ENCODE measurements at regions not wholly inside any gene's neighbourhood (a gene's known extent, or its start where the extent isn't known, plus 50 kb on each side); places are given as distances from the start of the nearest gene placed in this dataset.

DNA sequence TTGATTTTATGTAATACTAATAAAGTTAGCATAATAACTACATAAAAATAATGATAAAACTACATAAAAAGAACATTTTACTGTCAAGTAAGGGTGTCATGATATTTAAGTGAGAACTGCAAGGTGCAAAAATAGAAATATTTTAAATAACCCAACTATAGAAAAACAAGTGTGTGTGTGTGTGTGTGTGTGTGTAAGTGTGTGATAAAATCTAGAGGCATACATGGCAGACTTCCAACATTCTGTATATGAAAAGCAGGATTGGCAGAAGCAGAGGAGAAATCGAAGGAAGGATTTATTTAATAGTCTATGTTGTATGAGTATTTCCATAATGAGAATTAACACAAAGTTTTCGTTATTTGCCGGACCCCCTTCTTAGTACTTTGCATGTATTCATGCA lies 334.1 kb downstream of the KCNJ2 start:
- TF ChIP-seq, protein P1, sequence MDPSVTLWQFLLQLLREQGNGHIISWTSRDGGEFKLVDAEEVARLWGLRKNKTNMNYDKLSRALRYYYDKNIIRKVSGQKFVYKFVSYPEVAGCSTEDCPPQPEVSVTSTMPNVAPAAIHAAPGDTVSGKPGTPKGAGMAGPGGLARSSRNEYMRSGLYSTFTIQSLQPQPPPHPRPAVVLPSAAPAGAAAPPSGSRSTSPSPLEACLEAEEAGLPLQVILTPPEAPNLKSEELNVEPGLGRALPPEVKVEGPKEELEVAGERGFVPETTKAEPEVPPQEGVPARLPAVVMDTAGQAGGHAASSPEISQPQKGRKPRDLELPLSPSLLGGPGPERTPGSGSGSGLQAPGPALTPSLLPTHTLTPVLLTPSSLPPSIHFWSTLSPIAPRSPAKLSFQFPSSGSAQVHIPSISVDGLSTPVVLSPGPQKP (IDR thresholded peaks at IDR 0.05; ENCODE audit: borderline replicate concordance, low read depth, low read length) = no peak
- TF ChIP-seq MXI1 (IDR thresholded peaks at IDR 0.05; ENCODE audit: borderline replicate concordance, low read depth, low read length) (no peak), SMC3 (IDR thresholded peaks at IDR 0.05; ENCODE audit: low read depth, low read length) (no peak), POLR2A (IDR thresholded peaks at IDR 0.05; ENCODE audit: low read depth, low read length) (no peak), RFX5 (IDR thresholded peaks at IDR 0.05; ENCODE audit: low read depth, low read length) (no peak), CEBPB (IDR thresholded peaks at IDR 0.05; ENCODE audit: low read depth, low read length) (no peak), FOS (IDR thresholded peaks at IDR 0.05; ENCODE audit: low read depth, low read length) (no peak), CHD1 (IDR thresholded peaks at IDR 0.05; ENCODE audit: low read depth, low read length) (no peak), RCOR1 (IDR thresholded peaks at IDR 0.05; ENCODE audit: insufficient replicate concordance, low read length) (no peak), NFE2L2 (IDR thresholded peaks at IDR 0.05; ENCODE audit: low read depth, low read length) (no peak), RAD21 (IDR thresholded peaks at IDR 0.05; ENCODE audit: low read length) (no peak), MAFK (IDR thresholded peaks at IDR 0.05; ENCODE audit: low read depth, low read length) (no peak), MAZ (IDR thresholded peaks at IDR 0.05; ENCODE audit: borderline replicate concordance, low read depth, low read length) (no peak), BHLHE40 (IDR thresholded peaks at IDR 0.05; ENCODE audit: low read depth, low read length) (no peak)
- TF ChIP-seq, protein P2, sequence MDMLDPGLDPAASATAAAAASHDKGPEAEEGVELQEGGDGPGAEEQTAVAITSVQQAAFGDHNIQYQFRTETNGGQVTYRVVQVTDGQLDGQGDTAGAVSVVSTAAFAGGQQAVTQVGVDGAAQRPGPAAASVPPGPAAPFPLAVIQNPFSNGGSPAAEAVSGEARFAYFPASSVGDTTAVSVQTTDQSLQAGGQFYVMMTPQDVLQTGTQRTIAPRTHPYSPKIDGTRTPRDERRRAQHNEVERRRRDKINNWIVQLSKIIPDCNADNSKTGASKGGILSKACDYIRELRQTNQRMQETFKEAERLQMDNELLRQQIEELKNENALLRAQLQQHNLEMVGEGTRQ (IDR thresholded peaks at IDR 0.05; ENCODE audit: low read depth, low read length) = no peak
- TF ChIP-seq, protein P3, sequence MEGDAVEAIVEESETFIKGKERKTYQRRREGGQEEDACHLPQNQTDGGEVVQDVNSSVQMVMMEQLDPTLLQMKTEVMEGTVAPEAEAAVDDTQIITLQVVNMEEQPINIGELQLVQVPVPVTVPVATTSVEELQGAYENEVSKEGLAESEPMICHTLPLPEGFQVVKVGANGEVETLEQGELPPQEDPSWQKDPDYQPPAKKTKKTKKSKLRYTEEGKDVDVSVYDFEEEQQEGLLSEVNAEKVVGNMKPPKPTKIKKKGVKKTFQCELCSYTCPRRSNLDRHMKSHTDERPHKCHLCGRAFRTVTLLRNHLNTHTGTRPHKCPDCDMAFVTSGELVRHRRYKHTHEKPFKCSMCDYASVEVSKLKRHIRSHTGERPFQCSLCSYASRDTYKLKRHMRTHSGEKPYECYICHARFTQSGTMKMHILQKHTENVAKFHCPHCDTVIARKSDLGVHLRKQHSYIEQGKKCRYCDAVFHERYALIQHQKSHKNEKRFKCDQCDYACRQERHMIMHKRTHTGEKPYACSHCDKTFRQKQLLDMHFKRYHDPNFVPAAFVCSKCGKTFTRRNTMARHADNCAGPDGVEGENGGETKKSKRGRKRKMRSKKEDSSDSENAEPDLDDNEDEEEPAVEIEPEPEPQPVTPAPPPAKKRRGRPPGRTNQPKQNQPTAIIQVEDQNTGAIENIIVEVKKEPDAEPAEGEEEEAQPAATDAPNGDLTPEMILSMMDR (conservative IDR thresholded peaks at IDR 0.05; ENCODE audit: low read depth, low read length) = no peak
- no TSS peak for BruUV-seq (replicated peaks)
- CTCF ChIA-PET = no interaction called here
- Histone ChIP-seq H4K20me1 (ENCODE audit: insufficient read depth, low read length) (no peaks in the 10 kb centered on the region), H4K5ac (ENCODE audit: low read depth, low read length) (no peak overlapping the region), H3K4me2 (ENCODE audit: low read depth, low read length) (no peak overlapping the region), H3K9ac (ENCODE audit: low read depth, low read length) (no peak overlapping the region), H3K23ac (ENCODE audit: low read depth, low read length) (no peak overlapping the region), H3K27me3 (ENCODE audit: control insufficient read depth, insufficient read depth, low read length) (no peaks in the 10 kb centered on the region), H3K4me1 (ENCODE audit: control insufficient read depth, insufficient read depth, low read length) (no peaks in the 10 kb centered on the region), H3K4me3 (ENCODE audit: insufficient read depth, low read depth, low read length) (no peak overlapping the region), H3K56ac (ENCODE audit: extremely low read depth, insufficient read depth, low read length) (no peak overlapping the region), H3K36me3 (ENCODE audit: control insufficient read depth, insufficient read depth, low read length) (no peaks in the 10 kb centered on the region), H3K79me1 (ENCODE audit: low read depth in 1 of 2, low read length in 2 of 2) (no peaks in the 10 kb centered on the region), H2BK20ac (ENCODE audit: low read depth, low read length) (no peak overlapping the region), H3K4ac (ENCODE audit: low read depth, low read length) (no peak overlapping the region), H2AFZ (replicated peaks; ENCODE audit: low read length, poor library complexity) (no peak overlapping the region), H2BK120ac (ENCODE audit: low read depth, low read length) (no peak overlapping the region), H3K9me1 (ENCODE audit: insufficient read depth, low read length) (no peaks in the 10 kb centered on the region), H4K8ac (ENCODE audit: low read depth in 2 of 2, low read length in 2 of 2) (no peak overlapping the region), H3K27ac (ENCODE audit: insufficient read depth, low read length) (no peak overlapping the region), H3K9me3 (ENCODE audit: control insufficient read depth, insufficient read depth, low read length) (no peaks in the 10 kb centered on the region), H4K91ac (ENCODE audit: insufficient read depth, low read depth, low read length) (no peak overlapping the region), H2AK9ac (replicated peaks; ENCODE audit: low read depth, low read length, poor library complexity) (no peak overlapping the region), H2AK5ac (ENCODE audit: low read depth, low read length) (no peak overlapping the region), H3K14ac (replicated peaks; ENCODE audit: low read depth, low read length) (no peak overlapping the region), H3K18ac (ENCODE audit: low read depth, low read length) (no peak overlapping the region), H2BK15ac (ENCODE audit: low read depth, low read length) (no peak overlapping the region), H2BK5ac (ENCODE audit: low read depth, low read length, poor library complexity, severe bottlenecking) (no peak overlapping the region)
- intact Hi-C loops (cut with micrococcal nuclease) (no loop called here), in situ Hi-C loops (cut with MboI; ENCODE audit: low sequenced_read_pairs) (no loop called here), dilution Hi-C loops (cut with HindIII; ENCODE audit: low sequenced_read_pairs, unreplicated experiment) (no loop called here)
- POLR2A ChIA-PET (ENCODE audit: unreplicated experiment) = no interaction called here
- no CpG with 5 or more reads among the region's 3 CpGs for WGBS, 2 experiments (ENCODE audit: extremely low coverage in 2 of 2, insufficient read length in 1 of 2)
- no peak for ATAC-seq (ENCODE audit: low read depth)
- DNase-seq = no peak

Data from IMR-90 (cell line).